IMR-90 (cell line): ENCODE measurements at regions not wholly inside any gene's neighbourhood (a gene's known extent, or its start where the extent isn't known, plus 50 kb on each side); places are given as distances from the start of the nearest gene placed in this dataset.
A peak's percentile ranks its signal among the peaks of the same experiment; 100 is the strongest.

Source experiments
- ATAC-seq: fragments of 200-7000 bp; cut with Tn5 transposase; 2 replicates; pipeline ENCODE4 v1.9.1; 2020; ENCODE audit warnings: low read depth, mild to moderate bottlenecking, moderate library complexity
- BruUV-seq: library from RNA; stranded (reverse); fragments of 400-500 nt; replicated peaks from 2 replicates; lab custom pipeline; 2021; lab: Mats Ljungman, UMichigan
- CTCF ChIA-PET: fragments of 300-600 bp; formaldehyde crosslinking; extraction: SDS; loops from one replicate; lab custom pipeline; 2021; ENCODE audit warnings: antibody characterized with exemption; lab: Yijun Ruan, JAX
- POLR2A ChIA-PET: fragments of 300-600 bp; sonication (Branson Sonifier 250); formaldehyde crosslinking; loops from one replicate; lab custom pipeline; 2022; ENCODE audit warnings: antibody characterized with exemption; ENCODE audit not compliant: unreplicated experiment; lab: Charles Lee
- DNase-seq: peaks from one replicate; pipeline ENCODE4 v3.0.0; 2013
- H2AFZ ChIP-seq: replicated peaks from 2 replicates; pipeline ENCODE3; 2013; ENCODE audit warnings: low read length, mild to moderate bottlenecking; ENCODE audit not compliant: poor library complexity
- H2AK5ac ChIP-seq: 2 replicates; pipeline ENCODE4 v1.6.1; 2013; ENCODE audit warnings: low read depth, low read length, inconsistent platforms
- H2AK9ac ChIP-seq: replicated peaks from 2 replicates; pipeline ENCODE3; 2013; ENCODE audit warnings: mild to moderate bottlenecking, low read depth, low read length, moderate library complexity; ENCODE audit not compliant: poor library complexity
- H2BK120ac ChIP-seq: 2 replicates; pipeline ENCODE4 v1.6.1; 2013; ENCODE audit warnings: low read depth, low read length, inconsistent platforms
- H2BK15ac ChIP-seq: 3 replicates; pipeline ENCODE4 v1.6.1; 2013; ENCODE audit warnings: low read depth, low read length, inconsistent platforms
- H2BK20ac ChIP-seq: 2 replicates; pipeline ENCODE4 v1.6.1; 2013; ENCODE audit warnings: low read depth, mild to moderate bottlenecking, inconsistent platforms, low read length, moderate library complexity
- H2BK5ac ChIP-seq: 2 replicates; pipeline ENCODE4 v1.6.1; 2013; ENCODE audit warnings: mild to moderate bottlenecking, low read depth, low read length, inconsistent platforms; ENCODE audit not compliant: poor library complexity, severe bottlenecking
- H3K14ac ChIP-seq: replicated peaks from 2 replicates; pipeline ENCODE4 v1.6.1; 2013; ENCODE audit warnings: low read depth, low read length, inconsistent platforms
- H3K18ac ChIP-seq: 2 replicates; pipeline ENCODE4 v1.6.1; 2013; ENCODE audit warnings: low read depth, low read length, control low read depth
- H3K23ac ChIP-seq: 2 replicates; pipeline ENCODE4 v1.6.1; 2013; ENCODE audit warnings: low read depth, low read length, inconsistent platforms
- H3K27ac ChIP-seq: 2 replicates; pipeline ENCODE4 v1.5.1; 2013; ENCODE audit warnings: mild to moderate bottlenecking, control low read depth, low read length; ENCODE audit not compliant: insufficient read depth
- H3K27me3 ChIP-seq: 2 replicates; pipeline ENCODE4 v1.6.1; 2013; ENCODE audit warnings: low read length; ENCODE audit not compliant: control insufficient read depth, insufficient read depth
- H3K36me3 ChIP-seq: 2 replicates; pipeline ENCODE4 v1.6.1; 2013; ENCODE audit warnings: low read length, mixed read lengths; ENCODE audit not compliant: control insufficient read depth, insufficient read depth
- H3K4ac ChIP-seq: 2 replicates; pipeline ENCODE4 v1.6.1; 2013; ENCODE audit warnings: low read depth, low read length, inconsistent platforms
- H3K4me1 ChIP-seq: 2 replicates; pipeline ENCODE4 v1.6.1; 2013; ENCODE audit warnings: low read length, mixed read lengths; ENCODE audit not compliant: control insufficient read depth, insufficient read depth
- H3K4me2 ChIP-seq: 2 replicates; pipeline ENCODE4 v1.6.1; 2013; ENCODE audit warnings: low read depth, mild to moderate bottlenecking, control low read depth, low read length, moderate library complexity
- H3K4me3 ChIP-seq: 2 replicates; pipeline ENCODE4 v1.5.1; 2013; ENCODE audit warnings: low read depth, mild to moderate bottlenecking, control low read depth, low read length, moderate library complexity; ENCODE audit not compliant: insufficient read depth
- H3K56ac ChIP-seq: 2 replicates; pipeline ENCODE4 v1.6.1; 2013; ENCODE audit warnings: low read length, inconsistent platforms; ENCODE audit not compliant: insufficient read depth; ENCODE audit errors: extremely low read depth
- H3K79me1 ChIP-seq, 2 experiments: 2 replicates each; pipeline ENCODE4 v1.6.1; 2013; ENCODE audit warnings: low read length in 2 of 2, inconsistent platforms in 1 of 2, low read depth in 1 of 2
- H3K9ac ChIP-seq: 2 replicates; pipeline ENCODE4 v1.6.1; 2013; ENCODE audit warnings: low read depth, low read length, control low read depth
- H3K9me1 ChIP-seq: 2 replicates; pipeline ENCODE4 v1.6.1; 2013; ENCODE audit warnings: low read length, inconsistent platforms; ENCODE audit not compliant: insufficient read depth
- H3K9me3 ChIP-seq: 2 replicates; pipeline ENCODE4 v1.6.1; 2013; ENCODE audit warnings: low read length; ENCODE audit not compliant: control insufficient read depth, insufficient read depth
- H4K20me1 ChIP-seq: 2 replicates; pipeline ENCODE4 v1.6.1; 2013; ENCODE audit warnings: low read length, inconsistent platforms; ENCODE audit not compliant: insufficient read depth
- H4K5ac ChIP-seq: 2 replicates; pipeline ENCODE4 v1.6.1; 2013; ENCODE audit warnings: mild to moderate bottlenecking, low read depth, low read length, control low read depth
- H4K8ac ChIP-seq, 2 experiments: 2 replicates each; pipeline ENCODE4 v1.6.1; 2013; ENCODE audit warnings: low read depth in 2 of 2, low read length in 2 of 2, control low read depth in 1 of 2, inconsistent platforms in 1 of 2
- H4K91ac ChIP-seq: 2 replicates; pipeline ENCODE4 v1.6.1; 2013; ENCODE audit warnings: low read depth, low read length, inconsistent platforms; ENCODE audit not compliant: insufficient read depth
- BHLHE40 ChIP-seq: fragments of 150-350 bp; IDR thresholded peaks from 2 replicates; pipeline ENCODE4 v1.6.1; 2016; ENCODE audit warnings: mild to moderate bottlenecking, low read depth, low read length
- CEBPB ChIP-seq: IDR thresholded peaks from 2 replicates; pipeline ENCODE4 v1.6.1; 2012; ENCODE audit warnings: low read depth, low read length, improper control_type of control experiment
- MAFK ChIP-seq: IDR thresholded peaks from 2 replicates; pipeline ENCODE4 v1.6.1; 2012; ENCODE audit warnings: low read depth, low read length, improper control_type of control experiment
- RAD21 ChIP-seq: IDR thresholded peaks from 2 replicates; pipeline ENCODE4 v1.6.1; 2012; ENCODE audit warnings: low read length, improper control_type of control experiment
- RCOR1 ChIP-seq: IDR thresholded peaks from 2 replicates; pipeline ENCODE4 v1.6.1; 2012; ENCODE audit warnings: mild to moderate bottlenecking, low read length, improper control_type of control experiment; ENCODE audit not compliant: insufficient replicate concordance
- WGBS, 2 experiments: methylation state at CpG; one replicate each; pipeline versions ENCODE4 v1.1.5 to v1.1.7; 2013; ENCODE audit warnings: missing lambda C conversion rate in 2 of 2; ENCODE audit not compliant: insufficient read length in 1 of 2; ENCODE audit errors: extremely low coverage in 2 of 2; 5-methylcytosine and 5-hydroxymethylcytosine counted together
- dilution Hi-C: fragments of 300-500 bp; cut with HindIII; formaldehyde crosslinking; loops from one replicate; pipeline ENCODE4 v1.14.3; 2018; ENCODE audit warnings: low sequenced_read_pairs; ENCODE audit not compliant: unreplicated experiment
- in situ Hi-C: fragments of 300-500 bp; cut with MboI; formaldehyde crosslinking; loops from 3 replicates; pipeline ENCODE4 v1.14.3; 2019; ENCODE audit warnings: low sequenced_read_pairs, inconsistent platforms, mixed read lengths
- intact Hi-C: fragments of 100-400 bp; cut with micrococcal nuclease; formaldehyde crosslinking; loops from 2 replicates; pipeline ENCODE4 v1.10.0; 2022
- TF ChIP-seq, protein P1 (sequence below): fragments of 150-350 bp; IDR thresholded peaks from 2 replicates; pipeline ENCODE4 v1.6.1; 2016; ENCODE audit warnings: low read depth, mild to moderate bottlenecking, low read length, moderate library complexity, borderline replicate concordance
- TF ChIP-seq, protein P2 (sequence below): fragments of 150-350 bp; IDR thresholded peaks from 2 replicates; pipeline ENCODE4 v1.6.1; 2017; ENCODE audit warnings: mild to moderate bottlenecking, antibody characterized with exemption, low read length, low read depth
- TF ChIP-seq, protein P3 (sequence below): conservative IDR thresholded peaks from 2 replicates; pipeline ENCODE4 v1.5.1; 2012; ENCODE audit warnings: mild to moderate bottlenecking, low read depth, low read length, improper control_type of control experiment

- H3K4me2 ChIP-seq, result no peak overlapping the region
- H3K79me1 ChIP-seq, result no peaks in the 10 kb centered on the region
- no peak overlapping the region for H3K9ac ChIP-seq
- CTCF ChIA-PET, result no interaction called here
- dilution Hi-C loops (no loop called here), intact Hi-C loops (loop anchor here (1.0 kb wide), 1 partner anchor 104 kb away; no protein-coding TSS in a partner anchor), in situ Hi-C loops (no loop called here)
- H3K18ac ChIP-seq, result no peak overlapping the region
- DNase-seq, result peak; percentile 2
- H2BK5ac ChIP-seq, result no peak overlapping the region
- no peak overlapping the region for H3K27ac ChIP-seq
- H2AK9ac ChIP-seq, result no peak overlapping the region
- no peak overlapping the region for H2AFZ ChIP-seq
- no peak overlapping the region for H3K4me3 ChIP-seq
- H3K56ac ChIP-seq, result no peak overlapping the region
- no peak overlapping the region for H3K23ac ChIP-seq
- 0 out of 2 replicates have a peak, but pooled peaks cover 3% of the 10 kb centered on the region for H3K9me3 ChIP-seq
- POLR2A ChIA-PET, result no interaction called here
- no peak overlapping the region for H2BK15ac ChIP-seq
- no peak overlapping the region for H4K91ac ChIP-seq
- ATAC-seq, result peak; percentile 51; the same call in 1 of the 2 replicates
- no peak overlapping the region for H2BK120ac ChIP-seq
- no peaks in the 10 kb centered on the region for H4K20me1 ChIP-seq
- no peak overlapping the region for H3K4ac ChIP-seq
- no peak overlapping the region for H2AK5ac ChIP-seq
- H3K36me3 ChIP-seq, result no peaks in the 10 kb centered on the region
- H3K4me1 ChIP-seq, result no peaks in the 10 kb centered on the region
- H3K9me1 ChIP-seq, result no peaks in the 10 kb centered on the region
- TF ChIP-seq CEBPB, result no peak
- TF ChIP-seq, protein P1, sequence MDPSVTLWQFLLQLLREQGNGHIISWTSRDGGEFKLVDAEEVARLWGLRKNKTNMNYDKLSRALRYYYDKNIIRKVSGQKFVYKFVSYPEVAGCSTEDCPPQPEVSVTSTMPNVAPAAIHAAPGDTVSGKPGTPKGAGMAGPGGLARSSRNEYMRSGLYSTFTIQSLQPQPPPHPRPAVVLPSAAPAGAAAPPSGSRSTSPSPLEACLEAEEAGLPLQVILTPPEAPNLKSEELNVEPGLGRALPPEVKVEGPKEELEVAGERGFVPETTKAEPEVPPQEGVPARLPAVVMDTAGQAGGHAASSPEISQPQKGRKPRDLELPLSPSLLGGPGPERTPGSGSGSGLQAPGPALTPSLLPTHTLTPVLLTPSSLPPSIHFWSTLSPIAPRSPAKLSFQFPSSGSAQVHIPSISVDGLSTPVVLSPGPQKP, result no peak
- TF ChIP-seq RAD21, result no peak
- TF ChIP-seq, protein P2, sequence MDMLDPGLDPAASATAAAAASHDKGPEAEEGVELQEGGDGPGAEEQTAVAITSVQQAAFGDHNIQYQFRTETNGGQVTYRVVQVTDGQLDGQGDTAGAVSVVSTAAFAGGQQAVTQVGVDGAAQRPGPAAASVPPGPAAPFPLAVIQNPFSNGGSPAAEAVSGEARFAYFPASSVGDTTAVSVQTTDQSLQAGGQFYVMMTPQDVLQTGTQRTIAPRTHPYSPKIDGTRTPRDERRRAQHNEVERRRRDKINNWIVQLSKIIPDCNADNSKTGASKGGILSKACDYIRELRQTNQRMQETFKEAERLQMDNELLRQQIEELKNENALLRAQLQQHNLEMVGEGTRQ, result no peak
- TF ChIP-seq MAFK, result no peak
- TF ChIP-seq RCOR1, result no peak
- TF ChIP-seq, protein P3, sequence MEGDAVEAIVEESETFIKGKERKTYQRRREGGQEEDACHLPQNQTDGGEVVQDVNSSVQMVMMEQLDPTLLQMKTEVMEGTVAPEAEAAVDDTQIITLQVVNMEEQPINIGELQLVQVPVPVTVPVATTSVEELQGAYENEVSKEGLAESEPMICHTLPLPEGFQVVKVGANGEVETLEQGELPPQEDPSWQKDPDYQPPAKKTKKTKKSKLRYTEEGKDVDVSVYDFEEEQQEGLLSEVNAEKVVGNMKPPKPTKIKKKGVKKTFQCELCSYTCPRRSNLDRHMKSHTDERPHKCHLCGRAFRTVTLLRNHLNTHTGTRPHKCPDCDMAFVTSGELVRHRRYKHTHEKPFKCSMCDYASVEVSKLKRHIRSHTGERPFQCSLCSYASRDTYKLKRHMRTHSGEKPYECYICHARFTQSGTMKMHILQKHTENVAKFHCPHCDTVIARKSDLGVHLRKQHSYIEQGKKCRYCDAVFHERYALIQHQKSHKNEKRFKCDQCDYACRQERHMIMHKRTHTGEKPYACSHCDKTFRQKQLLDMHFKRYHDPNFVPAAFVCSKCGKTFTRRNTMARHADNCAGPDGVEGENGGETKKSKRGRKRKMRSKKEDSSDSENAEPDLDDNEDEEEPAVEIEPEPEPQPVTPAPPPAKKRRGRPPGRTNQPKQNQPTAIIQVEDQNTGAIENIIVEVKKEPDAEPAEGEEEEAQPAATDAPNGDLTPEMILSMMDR, result peak; percentile 27; the same call in 1 of the 2 replicates
- TF ChIP-seq BHLHE40, result no peak
- WGBS, 2 experiments, result no CpG with 5 or more reads among the region's 1 CpG
- H3K14ac ChIP-seq, result no peak overlapping the region
- no peak overlapping the region for H4K5ac ChIP-seq
- BruUV-seq, result no TSS peak
- no peak overlapping the region for H4K8ac ChIP-seq
- no peaks in the 10 kb centered on the region for H3K27me3 ChIP-seq
- no peak overlapping the region for H2BK20ac ChIP-seq
Measured at GRCh38 chr4:154911097-154911496, 130.0 kb downstream of the RBM46 start.
